ENCODE measurements at regions not wholly inside any gene's neighbourhood (a gene's known extent, or its start where the extent isn't known, plus 50 kb on each side); places are given as distances from the start of the nearest gene placed in this dataset.

DNA sequence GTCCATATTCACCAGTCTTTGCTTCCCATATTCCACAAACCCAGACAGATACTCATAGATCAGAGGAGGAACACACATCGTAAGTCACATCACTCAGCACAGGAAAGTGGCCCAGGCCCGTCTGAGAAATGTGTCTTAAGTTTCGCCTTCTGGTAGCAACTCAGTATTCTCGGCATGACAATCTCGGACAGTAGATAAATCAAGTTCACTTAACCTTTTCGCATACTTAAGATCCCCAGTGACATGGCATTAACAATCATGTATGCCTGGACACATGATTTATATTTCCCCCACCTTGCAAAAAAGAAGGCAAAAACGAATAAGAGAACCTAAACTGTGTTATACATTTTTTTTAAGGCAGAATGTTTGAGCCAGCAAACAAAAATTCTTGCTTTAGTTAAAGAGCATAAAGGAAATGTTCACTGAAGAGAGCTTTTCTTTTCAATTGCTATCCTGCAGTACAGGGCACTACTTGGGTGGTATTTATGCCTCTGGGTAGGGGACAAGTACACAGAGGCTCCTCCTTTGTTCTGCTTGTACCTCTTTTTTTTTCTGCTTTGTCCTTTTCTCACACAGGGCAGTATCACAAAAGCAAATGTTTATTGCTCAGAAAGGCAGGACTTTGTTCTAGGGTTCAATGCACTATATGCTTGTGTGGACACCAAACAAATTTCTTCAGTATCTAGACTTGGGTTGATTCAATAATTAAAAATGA is 360.6 kb downstream of the TDRD3 start:
- ATAC-seq (ENCODE audit: low FRiP score) (no peak), DNase-seq (ENCODE audit: low spot score) (no peak)
- TF ChIP-seq, protein P1, sequence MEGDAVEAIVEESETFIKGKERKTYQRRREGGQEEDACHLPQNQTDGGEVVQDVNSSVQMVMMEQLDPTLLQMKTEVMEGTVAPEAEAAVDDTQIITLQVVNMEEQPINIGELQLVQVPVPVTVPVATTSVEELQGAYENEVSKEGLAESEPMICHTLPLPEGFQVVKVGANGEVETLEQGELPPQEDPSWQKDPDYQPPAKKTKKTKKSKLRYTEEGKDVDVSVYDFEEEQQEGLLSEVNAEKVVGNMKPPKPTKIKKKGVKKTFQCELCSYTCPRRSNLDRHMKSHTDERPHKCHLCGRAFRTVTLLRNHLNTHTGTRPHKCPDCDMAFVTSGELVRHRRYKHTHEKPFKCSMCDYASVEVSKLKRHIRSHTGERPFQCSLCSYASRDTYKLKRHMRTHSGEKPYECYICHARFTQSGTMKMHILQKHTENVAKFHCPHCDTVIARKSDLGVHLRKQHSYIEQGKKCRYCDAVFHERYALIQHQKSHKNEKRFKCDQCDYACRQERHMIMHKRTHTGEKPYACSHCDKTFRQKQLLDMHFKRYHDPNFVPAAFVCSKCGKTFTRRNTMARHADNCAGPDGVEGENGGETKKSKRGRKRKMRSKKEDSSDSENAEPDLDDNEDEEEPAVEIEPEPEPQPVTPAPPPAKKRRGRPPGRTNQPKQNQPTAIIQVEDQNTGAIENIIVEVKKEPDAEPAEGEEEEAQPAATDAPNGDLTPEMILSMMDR (IDR thresholded peaks at IDR 0.05): no peak

DNA sequence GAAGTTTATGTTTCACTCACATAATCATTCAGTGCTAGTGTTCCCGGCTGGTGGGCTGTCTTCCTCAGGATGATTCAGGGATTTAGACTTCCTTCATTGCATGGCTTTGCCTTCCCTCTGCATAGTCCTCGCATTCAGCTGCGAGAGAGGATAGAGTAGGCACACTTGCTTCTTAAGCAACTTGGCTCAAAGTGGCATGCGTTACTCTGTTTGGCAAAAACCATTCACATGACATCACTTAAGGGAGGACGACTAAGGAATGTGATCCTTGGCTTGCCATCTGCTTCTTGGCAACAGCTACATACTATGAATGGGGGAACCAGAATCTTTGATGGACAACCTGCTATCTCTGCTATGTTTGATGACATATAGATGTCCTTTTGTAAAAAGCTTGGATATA is 359.3 kb downstream of the TDRD3 start:
- DNase-seq (ENCODE audit: low spot score) (no peak), ATAC-seq (ENCODE audit: low FRiP score) (peak; percentile 74)
- TF ChIP-seq, protein P1 (IDR thresholded peaks at IDR 0.05): no peak

DNA sequence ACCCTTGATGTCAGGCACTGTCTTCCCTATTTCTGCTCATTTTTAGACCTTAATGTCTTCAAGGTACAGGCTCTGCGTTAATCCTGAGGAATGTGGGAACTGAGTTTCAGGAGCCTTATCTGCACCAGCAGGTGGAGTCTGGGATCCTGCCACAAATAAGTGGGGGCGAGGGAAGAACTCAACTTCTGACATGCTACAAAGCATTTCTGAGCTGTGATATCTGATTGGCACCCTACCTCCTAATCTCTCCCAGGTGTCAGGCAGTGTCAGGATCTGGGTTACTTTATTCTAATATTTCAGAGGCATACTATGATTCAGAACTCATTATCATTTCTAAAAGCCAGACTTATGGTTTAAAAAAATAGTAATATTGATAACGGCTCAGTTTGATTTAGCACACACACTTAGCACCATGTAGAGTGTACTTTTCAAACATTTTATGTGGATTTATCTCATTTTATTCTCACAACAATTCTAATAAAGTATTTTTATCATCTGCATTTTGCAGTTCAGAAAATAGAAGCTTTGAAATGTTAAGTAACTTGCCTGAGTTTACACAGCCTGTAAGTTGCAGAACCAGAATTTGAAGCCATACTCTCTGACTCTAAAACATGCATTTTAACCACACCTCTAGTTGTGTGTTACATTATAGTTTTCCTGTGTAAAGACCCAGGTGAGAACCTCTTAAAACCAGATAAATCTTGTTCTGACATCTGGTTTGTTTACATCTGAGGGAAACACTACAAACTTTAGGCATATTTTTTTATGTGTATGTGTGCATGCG is 358.6 kb downstream of the TDRD3 start:
- no peak for DNase-seq (ENCODE audit: low spot score)
- TF ChIP-seq, protein P1 (IDR thresholded peaks at IDR 0.05): no peak
- peak; percentile 76 for ATAC-seq (ENCODE audit: low FRiP score)

DNA sequence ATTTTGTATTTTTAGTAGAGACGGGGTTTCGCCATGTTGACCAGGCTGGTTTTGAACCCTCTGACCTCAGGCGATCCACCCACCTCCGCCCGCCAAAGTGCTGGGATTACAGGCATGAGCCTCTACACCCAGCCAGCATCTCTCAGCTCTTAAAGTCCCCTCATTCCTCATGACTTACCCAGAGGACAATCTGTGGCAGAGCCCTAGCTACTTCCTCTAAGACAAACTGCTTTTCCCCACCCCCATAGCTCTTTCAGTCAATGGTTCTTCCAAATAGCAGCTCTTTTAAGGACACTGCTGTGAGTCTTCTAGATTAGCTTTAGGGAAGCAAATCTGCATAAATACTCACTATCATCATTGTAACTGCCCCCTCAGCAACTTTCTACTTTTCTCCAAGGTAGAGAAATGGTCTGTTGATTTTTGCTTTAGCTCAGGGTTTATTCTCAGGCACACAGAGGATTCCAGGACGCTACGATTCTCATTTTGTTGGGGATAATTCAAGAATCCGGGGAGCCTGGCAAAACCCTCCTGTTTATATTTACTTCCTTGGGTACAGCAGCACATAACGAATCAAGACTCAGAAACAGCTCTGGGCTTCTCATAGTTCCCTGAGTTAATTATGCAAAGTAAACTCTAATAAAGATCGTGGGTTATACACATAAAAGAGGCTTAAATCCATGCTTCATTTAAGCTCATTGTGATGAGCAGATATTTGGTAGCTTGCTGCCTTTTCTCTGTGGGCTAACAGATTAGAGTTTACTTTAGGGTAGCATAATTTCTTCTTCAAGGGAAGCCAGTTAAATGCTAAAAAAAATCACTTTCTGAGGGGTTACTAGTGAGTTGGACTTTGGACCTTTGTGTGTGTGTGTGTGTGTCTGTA is 357.4 kb downstream of the TDRD3 start:
- TF ChIP-seq, protein P1 (IDR thresholded peaks at IDR 0.05): no peak
- no peak for ATAC-seq (ENCODE audit: low FRiP score)
- DNase-seq (ENCODE audit: low spot score): no peak

DNA sequence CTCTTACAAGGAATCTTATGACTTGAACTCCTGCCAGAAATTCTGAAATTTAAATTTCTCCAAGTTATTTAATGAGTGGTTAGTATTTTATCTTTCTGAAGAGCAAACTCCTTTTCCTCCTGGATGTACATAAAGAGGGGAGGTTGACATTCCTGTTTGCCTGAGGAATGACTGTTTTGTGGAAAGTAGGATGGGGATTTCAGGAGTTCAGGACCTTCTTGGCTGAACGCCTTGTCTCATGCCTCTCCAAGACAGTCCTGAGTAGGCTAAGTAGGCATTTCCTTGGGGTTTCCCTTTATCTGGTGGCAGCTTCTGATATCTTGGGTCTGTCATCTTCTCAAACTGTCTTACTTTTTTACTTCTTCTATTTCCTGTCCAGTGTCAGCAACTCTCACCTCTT is 356.6 kb downstream of the TDRD3 start:
- TF ChIP-seq, protein P1 (IDR thresholded peaks at IDR 0.05): no peak
- ATAC-seq (ENCODE audit: low FRiP score) (no peak), DNase-seq (ENCODE audit: low spot score) (no peak)

DNA sequence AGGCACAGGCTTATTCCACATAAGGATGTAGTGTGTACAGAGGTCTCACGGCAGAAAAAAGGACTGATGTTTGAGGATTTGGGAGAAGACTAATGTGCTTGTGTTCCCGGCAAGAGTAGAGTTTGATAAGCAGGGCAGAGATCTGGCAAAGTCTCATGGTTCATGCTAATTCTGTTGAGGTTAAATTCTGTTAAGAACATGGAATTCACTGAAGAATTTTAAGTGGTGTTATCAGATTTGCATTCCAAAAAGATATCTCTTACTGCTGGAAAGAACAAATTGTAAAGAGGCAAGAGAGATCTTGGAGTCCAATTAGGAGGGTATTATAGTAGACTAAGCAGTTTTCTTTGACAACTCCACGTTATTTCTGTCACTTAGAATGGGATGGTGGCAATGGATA is 348.3 kb downstream of the TDRD3 start:
- no peak for ATAC-seq (ENCODE audit: low FRiP score)
- DNase-seq (ENCODE audit: low spot score): no peak
- TF ChIP-seq, protein P1 (IDR thresholded peaks at IDR 0.05): no peak

Measured in omental fat pad (tissue), 3 donors.